ENCODE measurements at regions not wholly inside any gene's neighbourhood (a gene's known extent, or its start where the extent isn't known, plus 50 kb on each side); places are given as distances from the start of the nearest gene placed in this dataset.
"Not testable (repeated sequence)": the region's sequence is repeated elsewhere in the genome, so short reads cannot be mapped to it uniquely, and the experiment has no call there.

GRCh38 chr15:38746211-38746610 lies 181.6 kb upstream of the RASGRP1 start:
- no peak for DNase-seq

GRCh38 chr15:38748710-38749109 lies 184.1 kb upstream of the RASGRP1 start:
- no peak for DNase-seq

GRCh38 chr15:38750786-38751185 lies 186.2 kb upstream of the RASGRP1 start:
- no peak for DNase-seq

GRCh38 chr15:38755718-38756117 lies 191.1 kb upstream of the RASGRP1 start:
- DNase-seq = no peak

DNA sequence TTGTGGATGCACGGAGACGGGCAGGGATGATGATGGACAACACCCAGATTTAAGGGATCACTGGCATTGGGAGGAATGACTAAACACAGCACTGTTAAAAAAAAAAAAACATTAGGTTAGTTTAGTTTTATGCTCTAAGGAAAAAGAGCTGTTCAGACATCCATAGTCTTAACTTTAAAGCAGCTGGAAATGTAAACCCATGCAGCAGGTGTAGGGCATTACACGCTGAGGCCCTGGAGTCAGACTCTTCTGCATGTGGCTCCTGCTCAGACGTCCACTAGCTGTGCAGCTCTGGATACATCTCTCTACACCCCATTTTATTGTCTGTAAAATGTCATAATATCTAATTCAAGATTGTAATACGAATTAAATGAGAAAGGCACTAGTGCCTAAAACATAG lies 191.8 kb upstream of the RASGRP1 start:
- no peak for DNase-seq

GRCh38 chr15:38758043-38758442 lies 193.4 kb upstream of the RASGRP1 start:
- DNase-seq = no peak

DNA sequence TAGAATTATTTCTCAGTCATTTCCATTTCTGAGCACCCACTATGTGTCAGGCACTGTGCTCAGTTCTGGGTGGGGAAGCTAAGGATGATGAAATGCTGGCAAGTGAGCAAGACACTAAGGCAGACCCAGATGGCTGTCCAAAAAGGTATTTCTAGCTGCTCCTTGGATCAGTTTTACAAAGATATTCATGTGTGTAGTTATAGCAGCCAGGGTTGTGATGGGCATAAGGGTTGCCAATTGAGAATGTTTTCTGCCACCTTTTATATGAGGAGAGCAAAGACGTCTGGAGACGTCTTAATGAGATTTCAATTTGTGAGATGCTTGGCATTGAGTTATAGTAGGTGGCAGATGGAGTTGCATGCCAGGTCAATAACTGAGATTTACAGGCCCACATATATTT lies 197.1 kb upstream of the RASGRP1 start:
- DNase-seq = no peak

GRCh38 chr15:38768970-38769369 lies 204.4 kb upstream of the RASGRP1 start:
- no peak for DNase-seq

GRCh38 chr15:38769492-38769891 lies 204.9 kb upstream of the RASGRP1 start:
- no peak for DNase-seq

GRCh38 chr15:38774076-38774475 lies 209.5 kb upstream of the RASGRP1 start:
- DNase-seq = not testable (repeated sequence)

GRCh38 chr15:38781196-38781595 lies 216.6 kb upstream of the RASGRP1 start:
- no peak for DNase-seq

DNA sequence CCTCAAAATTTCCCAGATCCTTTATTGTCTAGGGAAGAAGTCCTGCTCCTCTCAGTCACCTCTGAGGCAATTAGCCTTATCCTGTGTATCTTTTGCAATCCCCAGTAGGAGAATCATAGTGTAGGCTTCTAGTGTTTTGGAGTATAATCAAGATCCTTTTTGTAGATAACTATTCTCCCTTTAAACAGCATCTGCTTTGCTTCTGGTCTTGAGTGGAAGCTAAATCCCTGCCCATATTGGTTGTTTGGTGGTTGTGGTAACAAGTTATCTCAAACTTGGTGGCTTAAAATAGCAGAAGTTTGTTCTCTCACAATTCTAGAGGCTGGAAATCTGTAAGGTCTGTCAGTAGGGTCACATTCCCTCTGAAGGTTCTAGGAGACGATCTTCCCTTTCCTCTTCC lies 217.5 kb upstream of the RASGRP1 start:
- DNase-seq = no peak

DNA sequence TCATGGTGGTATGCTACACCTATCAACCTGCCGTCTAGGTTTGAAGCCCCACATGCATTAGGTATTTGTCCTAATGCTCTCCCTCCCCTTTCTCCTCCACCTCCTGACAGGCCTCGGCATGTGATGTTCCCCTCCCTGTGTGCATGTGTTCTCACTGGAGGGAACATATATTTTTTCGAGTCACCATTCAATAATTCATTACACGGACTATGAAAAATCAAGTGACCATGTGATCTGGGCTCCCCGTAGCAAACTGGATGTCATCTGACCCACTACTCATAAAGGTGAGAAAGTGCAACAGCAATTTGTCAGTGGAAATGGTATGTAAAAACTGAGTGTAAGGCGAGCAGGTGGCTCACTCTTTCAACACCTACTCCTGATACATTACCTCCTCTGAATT lies 224.3 kb upstream of the RASGRP1 start:
- DNase-seq = no peak

GRCh38 chr15:38789566-38789965 lies 225.0 kb upstream of the RASGRP1 start:
- DNase-seq = no peak

- DNase-seq = no peak
Observed at GRCh38 chr15:38793206-38793810, 228.7 kb upstream of the RASGRP1 start.

DNA sequence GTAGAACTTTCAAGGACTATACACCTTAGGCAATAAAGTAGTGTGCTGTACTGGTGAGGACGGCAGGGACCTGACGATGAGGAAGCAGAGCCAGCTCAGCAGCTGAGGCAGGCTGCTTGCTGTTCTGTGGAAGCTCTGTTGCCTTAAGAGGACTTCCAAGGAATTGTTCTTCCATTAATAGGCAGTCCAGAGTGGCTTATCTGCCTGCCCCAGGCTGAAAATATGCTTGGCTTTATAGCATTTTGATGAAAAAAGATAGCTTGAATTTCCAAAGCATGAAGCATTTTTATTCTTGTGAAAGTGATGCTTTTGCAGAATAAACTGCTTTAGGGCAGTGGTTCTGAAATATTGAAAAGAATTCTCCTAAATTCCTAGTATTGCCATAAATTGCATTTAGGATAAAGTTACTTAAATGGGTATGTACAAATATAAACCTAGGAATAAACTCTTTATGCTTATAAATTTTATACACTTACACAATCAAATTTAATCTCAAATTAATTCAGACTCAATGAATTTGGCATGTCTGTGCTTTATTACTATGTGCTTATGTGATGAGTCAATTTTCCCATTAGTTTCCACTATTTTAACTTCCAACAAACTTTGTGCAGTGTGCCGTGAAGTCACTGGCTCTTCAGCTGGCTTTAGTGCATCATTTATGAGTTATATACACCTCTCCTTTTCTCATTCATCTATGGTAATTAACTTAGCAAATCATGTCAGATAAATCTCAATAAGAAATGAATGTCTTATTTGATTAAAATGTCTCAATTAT lies 231.0 kb upstream of the RASGRP1 start:
- no peak for DNase-seq

- DNase-seq = no peak
Observed at GRCh38 chr15:38796589-38796988, 232.0 kb upstream of the RASGRP1 start.

GRCh38 chr15:38797506-38797905 lies 232.9 kb upstream of the RASGRP1 start:
- not testable (repeated sequence) for DNase-seq

- DNase-seq = not testable (repeated sequence)
Observed at GRCh38 chr15:38799202-38799601, 234.6 kb upstream of the RASGRP1 start.

- no peak for DNase-seq
Observed at GRCh38 chr15:38809621-38810020, 245.0 kb upstream of the RASGRP1 start.

- DNase-seq = no peak
Observed at GRCh38 chr15:38810686-38811085, 246.1 kb upstream of the RASGRP1 start.

GRCh38 chr15:38814254-38814653 lies 249.6 kb upstream of the RASGRP1 start:
- DNase-seq = not testable (repeated sequence)

- no peak for DNase-seq
Observed at GRCh38 chr15:38814891-38815290, 250.3 kb upstream of the RASGRP1 start.

DNA sequence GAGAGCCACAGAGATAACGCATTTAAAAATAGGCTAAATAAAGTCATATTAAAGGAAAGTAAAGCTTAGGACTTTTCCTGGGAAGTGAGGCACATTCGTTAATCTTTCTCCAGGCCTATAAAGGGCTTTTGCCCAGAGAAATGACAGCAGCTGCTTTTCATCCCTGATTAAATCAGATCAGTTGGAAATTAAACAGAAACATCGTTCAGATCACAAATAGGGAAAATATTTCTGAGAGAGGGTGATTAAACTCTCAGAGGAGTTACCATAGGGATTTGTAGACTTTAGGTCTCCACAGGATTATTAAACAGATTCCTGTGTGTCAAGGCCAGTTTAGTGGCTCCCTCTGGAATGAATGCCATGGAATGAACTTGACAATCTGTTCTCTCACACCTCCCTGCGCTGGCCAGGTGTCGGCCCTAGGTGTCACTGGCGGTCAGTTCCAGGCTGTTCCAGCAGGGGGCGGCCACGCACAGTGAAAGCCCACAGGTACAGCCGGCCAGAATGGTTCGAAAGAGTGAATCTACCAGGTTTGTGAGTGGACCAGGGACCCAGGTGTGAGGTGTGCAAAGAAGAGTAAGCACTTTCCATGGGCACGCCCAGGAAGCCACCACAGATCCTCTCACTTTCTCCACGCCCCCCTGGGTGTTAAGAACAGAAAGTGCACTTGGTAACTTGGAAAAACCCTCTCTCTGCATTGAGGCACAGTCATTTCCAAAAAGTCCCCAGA lies 253.0 kb upstream of the RASGRP1 start:
- peak; percentile 11 to 63 for DNase-seq
